SK-N-SH (cell line): ENCODE measurements at regions not wholly inside any gene's neighbourhood (a gene's known extent, or its start where the extent isn't known, plus 50 kb on each side); places are given as distances from the start of the nearest gene placed in this dataset.
"Not testable (repeated sequence)": the region's sequence is repeated elsewhere in the genome, so short reads cannot be mapped to it uniquely, and the experiment has no call there.

Source experiments
- CTCF ChIA-PET: fragments of 300-600, 350-600 bp; formaldehyde crosslinking; extraction: SDS; loops from one replicate; lab custom pipeline; 2021; lab: Yijun Ruan, JAX
- POLR2A ChIA-PET: fragments of 350-600 bp; sonication (Branson Sonifier 250); formaldehyde crosslinking; extraction: SDS; loops from one replicate; lab custom pipeline; 2020; ENCODE audit warnings: antibody characterized with exemption, inconsistent platforms; lab: Yijun Ruan, JAX
- DNase-seq: peaks from one replicate; pipeline ENCODE4 v3.0.0; 2012
- H2AFZ ChIP-seq: fragments of 200-600 bp; sonication (generic); 2 replicates; pipeline ENCODE4 v1.8.1; 2016; ENCODE audit warnings: antibody characterized with exemption, mild to moderate bottlenecking, low read depth
- H3F3A ChIP-seq: fragments of 200-600 bp; sonication (generic); replicated peaks from 2 replicates; pipeline ENCODE3; 2016; ENCODE audit warnings: antibody characterized with exemption, mild to moderate bottlenecking; ENCODE audit not compliant: insufficient read depth
- H3K27ac ChIP-seq, 2 experiments: fragments of 200-500 bp in 1 of 2; fragments of 200-600 bp in 1 of 2; sonication (Bioruptor generic) in 1 of 2; sonication (generic), shearing (Covaris generic) in 1 of 2; 2 replicates each; pipeline versions ENCODE4 v1.5.1 to v1.6.1; 2014 to 2016; ENCODE audit warnings: low read depth in 2 of 2, inconsistent platforms in 1 of 2, low read length in 1 of 2, mild to moderate bottlenecking in 1 of 2, mixed read lengths in 1 of 2
- H3K27me3 ChIP-seq: fragments of 200-600 bp; sonication (generic), shearing (Covaris generic); 2 replicates; pipeline ENCODE4 v1.6.1; 2016; ENCODE audit warnings: mixed run types; ENCODE audit not compliant: insufficient read depth
- H3K36me3 ChIP-seq, 2 experiments: fragments of 200-500 bp in 1 of 2; fragments of 200-600 bp in 1 of 2; sonication (Bioruptor generic) in 1 of 2; sonication (generic) in 1 of 2; replicated peaks in 1 of 2; 2 replicates each; pipeline versions ENCODE3 to v1.5.1; 2014 to 2016; ENCODE audit warnings: low read length in 1 of 2, mild to moderate bottlenecking in 1 of 2; ENCODE audit not compliant: insufficient read depth in 2 of 2, control insufficient read depth in 1 of 2
- H3K4me1 ChIP-seq, 2 experiments: fragments of 200-500 bp in 1 of 2; fragments of 200-600 bp in 1 of 2; sonication (Bioruptor generic) in 1 of 2; sonication (generic), shearing (Covaris generic) in 1 of 2; 2 replicates each; pipeline versions ENCODE4 v1.5.1 to v1.6.1; 2014 to 2016; ENCODE audit warnings: low read depth in 1 of 2, low read length in 1 of 2, mixed run types in 1 of 2; ENCODE audit not compliant: insufficient read depth in 2 of 2, control insufficient read depth in 1 of 2
- H3K4me2 ChIP-seq: fragments of 200-600 bp; sonication (generic), shearing (Covaris generic); 2 replicates; pipeline ENCODE4 v1.6.1; 2017; ENCODE audit warnings: mixed run types
- H3K4me3 ChIP-seq, 2 experiments: fragments of 200-500 bp in 1 of 2; fragments of 200-600 bp in 1 of 2; sonication (Bioruptor generic) in 1 of 2; sonication (generic), shearing (Covaris generic) in 1 of 2; 2 replicates each; pipeline versions ENCODE4 v1.5.1 to v1.8.1; 2014 to 2016; ENCODE audit warnings: low read depth in 2 of 2, inconsistent platforms in 1 of 2, low read length in 1 of 2, mild to moderate bottlenecking in 1 of 2, mixed read lengths in 1 of 2, moderate library complexity in 1 of 2
- H3K79me2 ChIP-seq: fragments of 200-600 bp; sonication (generic); 2 replicates; pipeline ENCODE4 v1.8.1; 2017; ENCODE audit warnings: mild to moderate bottlenecking; ENCODE audit not compliant: insufficient read depth
- H3K9ac ChIP-seq: fragments of 200-600 bp; sonication (generic); 2 replicates; pipeline ENCODE4 v1.6.1; 2017; ENCODE audit warnings: mixed run types
- H3K9me2 ChIP-seq: fragments of 200-600 bp; sonication (generic); 2 replicates; pipeline ENCODE4 v1.6.1; 2017; ENCODE audit warnings: mixed run types
- H3K9me3 ChIP-seq: fragments of 200-600 bp; sonication (generic); 2 replicates; pipeline ENCODE4 v1.6.1; 2017; ENCODE audit warnings: mixed run types, mild to moderate bottlenecking, moderate library complexity
- H4K20me1 ChIP-seq: fragments of 200-600 bp; sonication (generic); 2 replicates; pipeline ENCODE4 v1.6.1; 2017; ENCODE audit warnings: mild to moderate bottlenecking, mixed run types; ENCODE audit not compliant: insufficient read depth
- WGBS: methylation state at CpG from one replicate; pipeline ENCODE4 v1.1.6; 2017; ENCODE audit warnings: low lambda C conversion rate; 5-methylcytosine and 5-hydroxymethylcytosine counted together

DNA sequence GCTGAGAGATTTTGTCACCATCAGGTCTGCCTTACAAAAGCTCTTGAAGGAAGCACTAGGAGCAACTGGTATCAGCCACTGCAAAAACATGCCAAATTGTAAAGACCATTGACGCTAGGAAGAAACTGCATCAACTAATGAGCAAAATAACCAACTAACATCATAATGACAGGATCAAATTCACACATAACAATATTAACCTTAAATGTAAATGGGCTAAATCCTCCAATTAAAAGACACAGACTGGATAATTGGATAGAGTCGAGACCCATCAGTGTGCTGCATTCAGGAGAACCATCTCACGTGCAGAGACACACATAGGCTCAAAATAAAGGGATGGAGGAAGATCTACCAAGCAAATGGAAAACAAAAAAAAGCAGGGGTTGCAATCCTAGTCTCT is 53.1 kb upstream of the SELENOP start:
- H3K36me3 ChIP-seq, H3K9me2 ChIP-seq, H3K27ac ChIP-seq, H3F3A ChIP-seq, H3K4me1 ChIP-seq, H3K27me3 ChIP-seq, H3K79me2 ChIP-seq, H3K9me3 ChIP-seq, DNase-seq, H3K9ac ChIP-seq, POLR2A ChIA-PET, H3K4me3 ChIP-seq, H2AFZ ChIP-seq, CTCF ChIA-PET, H3K4me2 ChIP-seq, H4K20me1 ChIP-seq: not testable (repeated sequence)
- WGBS = 3% methylated on average over 3 of the region's 3 CpGs
